Epithelial cell of esophagus (primary cell): ENCODE measurements at regions not wholly inside any gene's neighbourhood (a gene's known extent, or its start where the extent isn't known, plus 50 kb on each side); places are given as distances from the start of the nearest gene placed in this dataset.

Source experiments
- DNase-seq: peaks from one replicate; pipeline ENCODE4 v3.0.0; 2010; ENCODE audit warnings: low read depth
- H3K4me3 ChIP-seq: 2 replicates; pipeline ENCODE4 v1.5.1; 2011; ENCODE audit warnings: mild to moderate bottlenecking, low read length, control low read depth
- CTCF ChIP-seq: IDR thresholded peaks from 2 replicates; pipeline ENCODE4 v1.5.1; 2011; ENCODE audit warnings: low read depth, mild to moderate bottlenecking, low read length, control low read depth, inconsistent platforms; ENCODE audit not compliant: insufficient read depth; ENCODE audit errors: missing control alignments

- no peak overlapping the region for H3K4me3 ChIP-seq
- no peak for TF ChIP-seq CTCF
- DNase-seq = no peak
Measured at GRCh38 chr1:193552274-193552673, 365.9 kb upstream of the B3GALT2 start.

GRCh38 chr1:193549081-193549480, 362.7 kb upstream of the B3GALT2 start:
- DNase-seq = no peak
- TF ChIP-seq CTCF = no peak
- H3K4me3 ChIP-seq = no peak overlapping the region

GRCh38 chr1:193545171-193545570, 358.8 kb upstream of the B3GALT2 start:
- TF ChIP-seq CTCF = no peak
- no peak for DNase-seq
- H3K4me3 ChIP-seq = no peak overlapping the region

- H3K4me3 ChIP-seq = no peak overlapping the region
- no peak for DNase-seq
- no peak for TF ChIP-seq CTCF
Measured at GRCh38 chr1:193543259-193543658, 356.8 kb upstream of the B3GALT2 start.

- TF ChIP-seq CTCF = no peak
- DNase-seq = peak; percentile 7
- H3K4me3 ChIP-seq = no peak overlapping the region
Measured at GRCh38 chr1:193542690-193543089, 356.3 kb upstream of the B3GALT2 start.

GRCh38 chr1:193540511-193540910, 354.1 kb upstream of the B3GALT2 start:
- DNase-seq = no peak
- TF ChIP-seq CTCF = no peak
- no peak overlapping the region for H3K4me3 ChIP-seq

GRCh38 chr1:193539731-193540459, 353.5 kb upstream of the B3GALT2 start:
- no peak for DNase-seq

More at GRCh38 chr1:193539731-193540459, 353.5 kb upstream of the B3GALT2 start:
- no peak overlapping the region for H3K4me3 ChIP-seq
- no peak for TF ChIP-seq CTCF
